GM06990 (cell line): ENCODE measurements at regions not wholly inside any gene's neighbourhood (a gene's known extent, or its start where the extent isn't known, plus 50 kb on each side); places are given as distances from the start of the nearest gene placed in this dataset.

Source experiments
- DNase-seq: peaks from one replicate; pipeline ENCODE4 v3.0.0-alpha.2; 2011; ENCODE audit not compliant: insufficient read length; ENCODE audit errors: extremely low read depth
- H3K27me3 ChIP-seq: replicated peaks from 2 replicates; pipeline ENCODE4 v1.6.0; 2011; ENCODE audit warnings: low read length; ENCODE audit not compliant: control insufficient read depth, insufficient read depth
- H3K36me3 ChIP-seq: 2 replicates; pipeline ENCODE4 v1.5.1; 2011; ENCODE audit warnings: low read length; ENCODE audit not compliant: control insufficient read depth, insufficient read depth
- H3K4me3 ChIP-seq: replicated peaks from 2 replicates; pipeline ENCODE4 v1.5.1; 2011; ENCODE audit warnings: low read depth, mild to moderate bottlenecking, control low read depth, low read length
- CTCF ChIP-seq: IDR thresholded peaks from 2 replicates; pipeline ENCODE4 v1.5.1; 2011; ENCODE audit warnings: low read length, control low read depth, mild to moderate bottlenecking, inconsistent platforms; ENCODE audit not compliant: insufficient read depth, poor library complexity, severe bottlenecking

- Histone ChIP-seq H3K4me3 (no peak overlapping the region), H3K36me3 (no peaks in the 10 kb centered on the region), H3K27me3 (no peaks in the 10 kb centered on the region; the same call in none of the 2 replicates)
- TF ChIP-seq CTCF, result no peak
- no peak for DNase-seq
Observed at GRCh38 chr7:33805630-33806233, 99.6 kb upstream of the BMPER start.

GRCh38 chr7:33806298-33807154 lies 98.8 kb upstream of the BMPER start:
- no peak overlapping the region for H3K4me3 ChIP-seq
- H3K27me3 ChIP-seq, result no peaks in the 10 kb centered on the region; the same call in none of the 2 replicates
- no peaks in the 10 kb centered on the region for H3K36me3 ChIP-seq
- DNase-seq, result no peak
- no peak for TF ChIP-seq CTCF

- TF ChIP-seq CTCF, result no peak
- no peaks in the 10 kb centered on the region for H3K36me3 ChIP-seq
- no peak for DNase-seq
- H3K27me3 ChIP-seq, result no peaks in the 10 kb centered on the region; the same call in none of the 2 replicates
- no peak overlapping the region for H3K4me3 ChIP-seq
Observed at GRCh38 chr7:33807155-33807530, 98.2 kb upstream of the BMPER start.

GRCh38 chr7:33807779-33808482 lies 97.4 kb upstream of the BMPER start:
- Histone ChIP-seq H3K4me3 (no peak overlapping the region), H3K27me3 (no peaks in the 10 kb centered on the region; the same call in none of the 2 replicates), H3K36me3 (no peaks in the 10 kb centered on the region)
- peak; percentile 13 for DNase-seq
- TF ChIP-seq CTCF, result peak; percentile 84

- TF ChIP-seq CTCF, result no peak
- Histone ChIP-seq H3K4me3 (no peak overlapping the region), H3K36me3 (no peaks in the 10 kb centered on the region), H3K27me3 (no peaks in the 10 kb centered on the region; the same call in 1 of the 2 replicates)
- DNase-seq, result no peak
Observed at GRCh38 chr7:33809228-33809627, 96.1 kb upstream of the BMPER start.
